ENCODE measurements at regions not wholly inside any gene's neighbourhood (a gene's known extent, or its start where the extent isn't known, plus 50 kb on each side); places are given as distances from the start of the nearest gene placed in this dataset.

DNA sequence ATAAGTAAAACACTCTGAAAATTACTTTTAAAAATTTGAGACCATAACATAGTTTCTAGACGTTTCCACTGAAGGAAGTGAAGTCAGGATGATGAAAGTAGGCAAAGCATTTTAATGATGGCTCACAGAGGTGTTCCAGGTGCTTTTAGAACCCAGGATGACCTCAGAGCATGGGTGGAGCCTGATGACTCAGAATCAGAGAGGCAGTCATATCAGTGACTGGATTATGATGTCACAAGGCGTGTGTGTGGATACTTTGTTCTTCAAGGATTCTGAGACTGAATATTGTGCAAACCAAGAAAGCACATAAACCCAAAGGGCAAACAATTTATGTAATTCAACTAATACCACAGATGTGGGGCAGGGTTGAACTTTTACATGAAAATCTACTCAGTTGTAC, 200.2 kb upstream of the FOXN2 start:
- Histone ChIP-seq H3K36me3 (ENCODE audit: insufficient read depth in 1 of 2, low read depth in 1 of 2) (no peaks in the 10 kb centered on the region), H3K4me3 (no peak overlapping the region), H3K27me3 (ENCODE audit: insufficient read depth in 3 of 3, low read length in 2 of 3) (no peaks in the 10 kb centered on the region), H3K9me3 (no peaks in the 10 kb centered on the region), H3K4me1 (peaks cover 4% of the 10 kb centered on the region), H3K27ac (no peak overlapping the region)
- intact Hi-C loops (cut with DNase I), result no loop called here
- DNase-seq (no peak), ATAC-seq (no peak)
- WGBS, 3 donors, result 37 to 69% (median 61%) methylated on average over 2 of the region's 2 CpGs
- TF ChIP-seq, protein P1, sequence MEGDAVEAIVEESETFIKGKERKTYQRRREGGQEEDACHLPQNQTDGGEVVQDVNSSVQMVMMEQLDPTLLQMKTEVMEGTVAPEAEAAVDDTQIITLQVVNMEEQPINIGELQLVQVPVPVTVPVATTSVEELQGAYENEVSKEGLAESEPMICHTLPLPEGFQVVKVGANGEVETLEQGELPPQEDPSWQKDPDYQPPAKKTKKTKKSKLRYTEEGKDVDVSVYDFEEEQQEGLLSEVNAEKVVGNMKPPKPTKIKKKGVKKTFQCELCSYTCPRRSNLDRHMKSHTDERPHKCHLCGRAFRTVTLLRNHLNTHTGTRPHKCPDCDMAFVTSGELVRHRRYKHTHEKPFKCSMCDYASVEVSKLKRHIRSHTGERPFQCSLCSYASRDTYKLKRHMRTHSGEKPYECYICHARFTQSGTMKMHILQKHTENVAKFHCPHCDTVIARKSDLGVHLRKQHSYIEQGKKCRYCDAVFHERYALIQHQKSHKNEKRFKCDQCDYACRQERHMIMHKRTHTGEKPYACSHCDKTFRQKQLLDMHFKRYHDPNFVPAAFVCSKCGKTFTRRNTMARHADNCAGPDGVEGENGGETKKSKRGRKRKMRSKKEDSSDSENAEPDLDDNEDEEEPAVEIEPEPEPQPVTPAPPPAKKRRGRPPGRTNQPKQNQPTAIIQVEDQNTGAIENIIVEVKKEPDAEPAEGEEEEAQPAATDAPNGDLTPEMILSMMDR (IDR thresholded peaks at IDR 0.05), result no peak

DNA sequence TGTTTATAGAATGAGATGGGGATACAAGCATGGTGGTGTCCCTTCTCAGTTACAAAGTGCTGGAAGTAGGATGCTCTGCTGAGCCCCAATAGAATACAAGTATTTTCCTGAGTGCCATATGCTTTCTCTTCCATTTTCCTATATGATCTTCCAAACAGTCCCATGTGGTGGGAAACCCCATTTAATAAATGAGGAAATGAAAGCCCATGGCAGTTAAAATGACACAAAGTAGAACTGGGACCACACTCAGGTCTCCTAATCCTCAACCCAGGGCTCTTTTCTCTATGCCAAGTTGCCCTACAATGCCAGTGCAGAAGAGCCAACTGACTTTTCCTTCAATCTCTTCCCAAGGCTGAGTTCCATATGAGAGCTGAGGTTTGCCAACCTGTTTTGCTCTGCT, 198.0 kb upstream of the FOXN2 start:
- TF ChIP-seq, protein P1 (IDR thresholded peaks at IDR 0.05), result no peak

DNA sequence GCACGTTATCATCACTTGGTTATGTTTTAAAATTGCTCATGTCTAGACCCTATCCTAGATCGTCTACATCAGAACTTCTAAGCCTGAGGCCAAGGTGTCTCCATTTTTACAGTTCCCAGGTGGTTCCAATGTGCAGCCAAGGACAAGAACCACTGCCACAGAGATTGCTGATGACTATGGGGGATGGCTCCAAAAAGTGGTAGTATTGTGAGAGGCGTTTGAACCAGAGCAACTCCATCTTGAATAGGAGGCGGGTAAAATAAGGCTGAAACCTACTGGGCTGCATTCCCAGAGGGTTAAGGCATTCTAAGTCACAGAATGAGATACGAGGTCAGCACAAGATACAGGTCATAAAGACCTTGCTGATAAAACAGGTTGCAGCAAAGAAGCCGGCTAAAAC, 195.6 kb upstream of the FOXN2 start:
- no peaks in the 10 kb centered on the region for H3K9me3 ChIP-seq
- H3K36me3 ChIP-seq (ENCODE audit: insufficient read depth in 1 of 2, low read depth in 1 of 2), result no peaks in the 10 kb centered on the region
- TF ChIP-seq, protein P1 (IDR thresholded peaks at IDR 0.05), result no peak
- DNase-seq, result no peak
- 76 to 81% (median 79%) methylated on average over 6 of the region's 6 CpGs for WGBS, 3 donors
- H3K27me3 ChIP-seq (ENCODE audit: insufficient read depth in 3 of 3, low read length in 2 of 3), result no peaks in the 10 kb centered on the region
- no peak overlapping the region for H3K4me3 ChIP-seq
- no peaks in the 10 kb centered on the region for H3K4me1 ChIP-seq
- intact Hi-C loops (cut with DNase I), result no loop called here
- H3K27ac ChIP-seq, result no peak overlapping the region
- ATAC-seq, result no peak

More for the DNA sequence above, 198.0 kb upstream of the FOXN2 start:
- Histone ChIP-seq H3K27ac (no peak overlapping the region), H3K27me3 (ENCODE audit: insufficient read depth in 3 of 3, low read length in 2 of 3) (no peaks in the 10 kb centered on the region), H3K9me3 (no peaks in the 10 kb centered on the region), H3K4me3 (no peak overlapping the region), H3K4me1 (no peaks in the 10 kb centered on the region), H3K36me3 (ENCODE audit: insufficient read depth in 1 of 2, low read depth in 1 of 2) (no peaks in the 10 kb centered on the region)
- intact Hi-C loops (cut with DNase I), result no loop called here
- no peak for DNase-seq
- ATAC-seq, result no peak

DNA sequence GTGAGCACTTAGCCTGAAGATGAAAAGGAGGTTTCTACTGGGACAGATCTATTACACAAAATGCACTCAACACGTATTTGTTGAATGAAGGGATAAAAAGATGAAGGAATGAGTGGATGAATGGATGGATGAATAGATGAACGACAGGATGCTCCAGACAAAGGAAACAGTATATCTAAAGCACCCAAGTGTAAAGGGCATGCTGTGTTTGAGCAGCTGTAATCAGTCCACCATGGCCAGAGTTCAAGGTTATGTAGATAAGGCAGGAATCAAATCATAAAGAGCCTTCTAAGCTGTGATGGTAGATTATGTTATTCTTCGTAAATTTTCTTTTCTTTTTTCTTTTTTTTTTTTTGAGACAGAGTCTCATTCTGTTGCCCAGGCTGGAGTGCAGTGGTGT, 194.4 kb upstream of the FOXN2 start:
- H3K4me3 ChIP-seq, result no peak overlapping the region
- H3K27ac ChIP-seq, result no peak overlapping the region
- TF ChIP-seq, protein P1 (IDR thresholded peaks at IDR 0.05), result no peak
- intact Hi-C loops (cut with DNase I), result no loop called here
- DNase-seq (no peak), ATAC-seq (no peak)
- H3K36me3 ChIP-seq (ENCODE audit: insufficient read depth in 1 of 2, low read depth in 1 of 2), result no peaks in the 10 kb centered on the region
- H3K4me1 ChIP-seq, result no peaks in the 10 kb centered on the region
- 78 to 81% (median 80%) methylated on average over 3 of the region's 3 CpGs for WGBS, 3 donors
- H3K9me3 ChIP-seq, result no peaks in the 10 kb centered on the region
- H3K27me3 ChIP-seq (ENCODE audit: insufficient read depth in 3 of 3, low read length in 2 of 3), result no peaks in the 10 kb centered on the region

DNA sequence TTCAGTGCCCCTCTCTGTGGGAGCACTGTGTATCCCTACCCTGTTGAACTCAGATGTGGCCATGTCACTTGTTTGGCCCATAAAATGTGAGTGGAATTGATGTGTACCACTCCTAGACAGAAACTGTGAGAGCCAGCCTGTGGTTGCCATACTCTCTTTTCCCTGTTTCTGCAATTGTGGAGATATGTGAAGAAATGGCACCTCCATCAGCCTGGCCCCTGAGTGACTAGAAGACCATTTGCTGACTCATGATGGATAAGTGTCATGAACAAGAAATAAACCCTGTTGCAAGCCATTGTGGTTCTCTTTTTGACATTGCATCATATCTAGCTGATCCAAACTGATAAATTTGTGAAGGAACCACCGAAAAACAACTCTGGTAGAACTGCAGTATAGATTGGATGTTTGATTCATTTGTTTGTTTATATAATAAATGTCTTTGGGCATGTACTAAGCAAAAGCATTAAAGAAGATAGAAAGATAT, 193.7 kb upstream of the FOXN2 start:
- no peak for ATAC-seq
- no peaks in the 10 kb centered on the region for H3K36me3 ChIP-seq (ENCODE audit: insufficient read depth in 1 of 2, low read depth in 1 of 2)
- intact Hi-C loops (cut with DNase I), result no loop called here
- no peak for DNase-seq
- H3K4me1 ChIP-seq, result no peaks in the 10 kb centered on the region
- TF ChIP-seq, protein P1 (IDR thresholded peaks at IDR 0.05), result no peak
- no peaks in the 10 kb centered on the region for H3K27me3 ChIP-seq (ENCODE audit: insufficient read depth in 3 of 3, low read length in 2 of 3)
- 88 to 92% (median 89%) methylated on average over 1 of the region's 1 CpG for WGBS, 3 donors
- no peak overlapping the region for H3K4me3 ChIP-seq
- H3K9me3 ChIP-seq, result no peaks in the 10 kb centered on the region
- no peak overlapping the region for H3K27ac ChIP-seq

All from psoas muscle (tissue), 7 donors.